B cell (primary cell): ENCODE measurements at regions not wholly inside any gene's neighbourhood (a gene's known extent, or its start where the extent isn't known, plus 50 kb on each side); places are given as distances from the start of the nearest gene placed in this dataset.
"Not testable (repeated sequence)": the region's sequence is repeated elsewhere in the genome, so short reads cannot be mapped to it uniquely, and the experiment has no call there.

Experiments used
- ATAC-seq: fragments of 200-7000 bp; cut with Tn5 transposase; one replicate; pipeline ENCODE4 v1.10.0; 2021; ENCODE audit warnings: low read depth, mild to moderate bottlenecking, moderate number of reproducible peaks, moderate library complexity
- CTCF ChIA-PET: fragments of 350-600 bp; sonication (Branson Sonifier 250); formaldehyde crosslinking; loops from one replicate; lab custom pipeline; 2021; ENCODE audit warnings: antibody characterized with exemption, inconsistent platforms; lab: Charles Lee
- POLR2A ChIA-PET: fragments of 350-600 bp; sonication (Branson Sonifier 250); formaldehyde crosslinking; loops from one replicate; lab custom pipeline; 2021; ENCODE audit warnings: antibody characterized with exemption; lab: Charles Lee
- DNase-seq: peaks from one replicate; pipeline ENCODE4 v3.0.0; 2013
- H2AFZ ChIP-seq: 2 replicates; pipeline ENCODE4 v1.6.1; 2012; ENCODE audit warnings: mild to moderate bottlenecking, low read depth, low read length; ENCODE audit not compliant: insufficient read depth, poor library complexity, severe bottlenecking
- H3K27ac ChIP-seq, 2 donors: 1 replicate in 1 of 2; 2 replicates in 1 of 2; pipeline ENCODE4 v1.5.1; 2012 to 2013; ENCODE audit warnings: low read length in 2 of 2, mild to moderate bottlenecking in 2 of 2, moderate library complexity in 1 of 2
- H3K27me3 ChIP-seq, 4 experiments: fragments of 200-600 bp in 1 of 4; sonication (generic) in 1 of 4; replicated peaks in 1 of 4; 1 replicate in 2 of 4; 2 replicates in 2 of 4; pipeline versions ENCODE4 v1.6.1 to v1.7.0; 2013 to 2016; ENCODE audit warnings: low read length in 3 of 4, mild to moderate bottlenecking in 2 of 4, mixed read lengths in 1 of 4, moderate library complexity in 1 of 4; ENCODE audit not compliant: insufficient read depth in 4 of 4, control insufficient read depth in 3 of 4; ENCODE audit errors: control extremely low read depth in 1 of 4
- H3K36me3 ChIP-seq, 2 experiments: replicated peaks in 1 of 2; 1 replicate in 1 of 2; 2 replicates in 1 of 2; pipeline versions ENCODE4 v1.6.1 to v1.7.1; 2013; ENCODE audit warnings: low read length in 1 of 2; ENCODE audit not compliant: insufficient read depth in 2 of 2, control insufficient read depth in 1 of 2; ENCODE audit errors: control extremely low read depth in 1 of 2, extremely low read depth in 1 of 2
- H3K4me1 ChIP-seq, 2 donors: fragments of 200-600 bp in 1 of 2; sonication (generic) in 1 of 2; 1 replicate in 1 of 2; 2 replicates in 1 of 2; pipeline versions ENCODE4 v1.5.1 to v1.6.1; 2013 to 2017; ENCODE audit warnings: low read length in 2 of 2; ENCODE audit not compliant: control insufficient read depth in 2 of 2, insufficient read depth in 2 of 2
- H3K4me2 ChIP-seq: replicated peaks from 2 replicates; pipeline ENCODE3; 2012; ENCODE audit warnings: mild to moderate bottlenecking, low read depth, low read length; ENCODE audit not compliant: poor library complexity, severe bottlenecking
- H3K4me3 ChIP-seq, 5 experiments: fragments of 200-600 bp in 1 of 5; sonication (generic) in 1 of 5; 1 replicate in 3 of 5; 2 replicates in 2 of 5; pipeline versions ENCODE4 v1.5.1 to v1.7.0; 2011 to 2016; ENCODE audit warnings: low read length in 4 of 5, mild to moderate bottlenecking in 4 of 5, low read depth in 2 of 5, control low read depth in 1 of 5, moderate library complexity in 1 of 5; ENCODE audit not compliant: insufficient read depth in 1 of 5; ENCODE audit errors: control extremely low read depth in 1 of 5, extremely low read depth in 1 of 5
- H3K79me2 ChIP-seq: fragments of 200-600 bp; sonication (generic); one replicate; pipeline ENCODE4 v1.6.0; 2016; ENCODE audit warnings: low read length; ENCODE audit not compliant: control insufficient read depth, insufficient read depth
- H3K9ac ChIP-seq: fragments of 200-600 bp; sonication (generic); 2 replicates; pipeline ENCODE4 v1.6.1; 2017; ENCODE audit warnings: mild to moderate bottlenecking, low read length, moderate library complexity
- H3K9me3 ChIP-seq, 3 donors: one replicate each; pipeline versions ENCODE4 v1.6.1 to v1.7.1; 2013; ENCODE audit warnings: low read length in 2 of 3; ENCODE audit not compliant: control insufficient read depth in 2 of 3, insufficient read depth in 1 of 3; ENCODE audit errors: control extremely low read depth in 1 of 3
- H4K20me1 ChIP-seq: 2 replicates; pipeline ENCODE4 v1.6.0; 2012; ENCODE audit warnings: mild to moderate bottlenecking, low read length; ENCODE audit not compliant: insufficient read depth, control insufficient read depth, poor library complexity, severe bottlenecking
- H3K27ac Mint-ChIP-seq: one replicate; pipeline ENCODE4 v1.8.0; 2021; ENCODE audit warnings: mixed read lengths
- H3K27me3 Mint-ChIP-seq: one replicate; pipeline ENCODE4 v1.8.0; 2021; ENCODE audit warnings: mixed read lengths
- H3K4me1 Mint-ChIP-seq: one replicate; pipeline ENCODE4 v1.8.0; 2021; ENCODE audit warnings: mixed read lengths
- H3K4me3 Mint-ChIP-seq: one replicate; pipeline ENCODE4 v1.8.0; 2021; ENCODE audit warnings: mixed read lengths
- H3K9me3 Mint-ChIP-seq: one replicate; pipeline ENCODE4 v1.8.0; 2022; ENCODE audit warnings: mixed read lengths; ENCODE audit not compliant: insufficient read depth
- WGBS: methylation state at CpG from one replicate; pipeline ENCODE4 v1.1.5; 2013; ENCODE audit warnings: missing lambda C conversion rate; ENCODE audit not compliant: insufficient coverage; 5-methylcytosine and 5-hydroxymethylcytosine counted together
- intact Hi-C: fragments of 100-400 bp; cut with micrococcal nuclease; formaldehyde crosslinking; loops from one replicate; pipeline ENCODE4 v1.10.0; 2022

- CTCF ChIA-PET, intact Hi-C loops, H3K36me3 ChIP-seq, H3K4me3 ChIP-seq, H3K4me3 Mint-ChIP-seq, H4K20me1 ChIP-seq, POLR2A ChIA-PET, H3K27me3 Mint-ChIP-seq, ATAC-seq, H3K27me3 ChIP-seq, H3K79me2 ChIP-seq, H3K4me1 Mint-ChIP-seq, H3K4me1 ChIP-seq, H3K9me3 ChIP-seq, H3K27ac Mint-ChIP-seq, H2AFZ ChIP-seq, H3K4me2 ChIP-seq, H3K9ac ChIP-seq, H3K9me3 Mint-ChIP-seq, DNase-seq, H3K27ac ChIP-seq: not testable (repeated sequence)
- WGBS, result no CpG with 5 or more reads among the region's 6 CpGs
These were observed 72.6 kb upstream of the KIF2A start for GRCh38 chr5:62233083-62234046.

DNA sequence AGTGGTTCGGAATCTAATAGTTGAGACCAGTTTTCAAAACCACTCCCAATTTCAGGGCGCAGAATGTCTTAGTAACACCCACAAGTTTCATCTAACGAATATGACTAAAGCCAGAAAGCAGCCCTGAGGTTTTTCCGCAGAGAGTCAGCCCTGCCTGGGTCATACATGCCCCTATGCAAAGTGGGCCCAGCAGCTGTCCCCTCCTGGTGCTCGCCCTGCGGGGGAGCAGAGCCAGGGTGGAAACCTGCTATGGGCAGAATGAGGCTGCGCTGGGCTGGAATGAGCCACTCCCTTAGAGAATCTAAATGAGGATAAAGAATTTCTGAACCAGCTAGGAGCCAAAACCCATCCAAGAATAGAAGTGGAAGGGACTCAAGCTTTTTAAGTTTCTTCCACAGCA lies 69.4 kb upstream of the KIF2A start:
- CTCF ChIA-PET, H3K4me1 Mint-ChIP-seq, H3K9me3 ChIP-seq, H3K4me3 ChIP-seq, H3K4me1 ChIP-seq, DNase-seq, H3K36me3 ChIP-seq, H2AFZ ChIP-seq, H3K27me3 Mint-ChIP-seq, H3K4me3 Mint-ChIP-seq, ATAC-seq, POLR2A ChIA-PET, H3K27ac Mint-ChIP-seq, intact Hi-C loops, H3K27me3 ChIP-seq, H3K9me3 Mint-ChIP-seq, H4K20me1 ChIP-seq, H3K27ac ChIP-seq, H3K79me2 ChIP-seq, H3K4me2 ChIP-seq, H3K9ac ChIP-seq: not testable (repeated sequence)
- WGBS, result 81% methylated on average over 5 of the region's 7 CpGs

DNA sequence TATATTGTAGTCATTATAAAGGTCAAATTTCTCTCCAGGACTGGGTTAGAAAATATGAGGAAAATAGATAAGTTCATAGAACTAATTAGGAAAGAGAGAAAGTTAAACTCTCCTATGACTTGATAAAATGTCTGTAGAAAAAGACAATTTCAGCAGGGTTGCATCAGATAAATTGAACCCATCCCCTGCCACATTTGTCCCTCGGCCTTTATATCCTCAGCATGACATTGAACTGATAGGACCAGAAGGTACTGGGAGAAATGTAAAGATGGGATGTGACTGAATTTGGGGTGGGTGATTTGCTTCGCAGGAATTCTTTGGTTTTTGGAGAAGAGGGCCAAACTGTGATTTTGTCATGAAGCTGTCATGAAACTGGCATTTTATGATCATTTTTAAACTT lies 68.1 kb upstream of the KIF2A start:
- CTCF ChIA-PET, result not testable (repeated sequence)

DNA sequence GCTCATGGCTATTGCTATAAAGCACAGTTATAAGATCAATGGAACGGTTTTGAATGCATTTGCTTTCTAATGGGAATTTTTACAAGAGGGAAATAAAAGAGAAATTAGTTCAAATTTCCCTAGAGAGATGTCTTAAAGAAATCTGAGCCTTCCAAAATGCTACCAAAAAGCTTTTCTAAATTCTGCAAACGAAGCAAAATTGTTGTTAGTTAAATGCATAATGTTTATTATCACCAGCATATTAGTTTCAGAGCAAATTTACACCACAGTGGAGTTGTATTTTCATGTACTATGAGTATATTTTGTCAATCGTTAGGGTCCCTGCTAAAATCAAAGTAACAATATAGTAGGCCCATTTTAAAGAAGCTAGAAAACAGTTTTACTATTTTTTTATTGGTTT lies 67.4 kb upstream of the KIF2A start:
- H3K9me3 Mint-ChIP-seq, H3K36me3 ChIP-seq, H3K27ac Mint-ChIP-seq, H3K27me3 ChIP-seq, H2AFZ ChIP-seq, H3K9me3 ChIP-seq, CTCF ChIA-PET, H3K9ac ChIP-seq, H3K27me3 Mint-ChIP-seq, H3K27ac ChIP-seq, ATAC-seq, H3K79me2 ChIP-seq, H3K4me2 ChIP-seq, DNase-seq, H3K4me1 Mint-ChIP-seq, H3K4me1 ChIP-seq, H3K4me3 Mint-ChIP-seq, intact Hi-C loops, H4K20me1 ChIP-seq, POLR2A ChIA-PET, H3K4me3 ChIP-seq: not testable (repeated sequence)
- WGBS, result no CpG with 5 or more reads among the region's 3 CpGs

More for the DNA sequence above, 68.1 kb upstream of the KIF2A start:
- H3K9me3 ChIP-seq, ATAC-seq, H3K4me1 ChIP-seq, H2AFZ ChIP-seq, H3K27ac ChIP-seq, DNase-seq, H3K4me3 Mint-ChIP-seq, H3K27me3 ChIP-seq, H4K20me1 ChIP-seq, H3K4me1 Mint-ChIP-seq, H3K4me2 ChIP-seq, H3K9ac ChIP-seq, POLR2A ChIA-PET, intact Hi-C loops, H3K36me3 ChIP-seq, H3K79me2 ChIP-seq, H3K27ac Mint-ChIP-seq, H3K9me3 Mint-ChIP-seq, H3K4me3 ChIP-seq, H3K27me3 Mint-ChIP-seq: not testable (repeated sequence)
- WGBS, result no CpG with 5 or more reads among the region's 2 CpGs
